ENCODE measurements at regions not wholly inside any gene's neighbourhood (a gene's known extent, or its start where the extent isn't known, plus 50 kb on each side); places are given as distances from the start of the nearest gene placed in this dataset.

DNA sequence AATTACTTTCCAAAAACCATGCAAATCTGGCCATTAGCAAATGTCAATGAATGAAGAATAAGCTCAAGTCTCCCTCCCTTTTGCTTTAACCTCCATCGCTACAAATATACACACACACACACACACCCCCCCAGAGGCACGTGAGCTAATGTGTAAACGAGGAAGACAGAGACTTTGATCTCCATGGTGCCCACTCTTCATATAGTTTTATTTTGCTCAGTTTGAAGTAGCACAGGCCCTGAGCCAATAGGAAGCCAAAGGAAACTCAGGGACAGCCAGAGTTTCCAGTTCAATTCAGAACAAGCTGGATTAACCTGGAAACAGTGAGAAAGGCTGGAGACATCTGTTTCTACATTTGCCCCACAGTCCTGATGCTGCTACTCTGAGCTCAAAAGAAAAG is 248.4 kb upstream of the MEIS1 start:
- TF ChIP-seq, protein P1, sequence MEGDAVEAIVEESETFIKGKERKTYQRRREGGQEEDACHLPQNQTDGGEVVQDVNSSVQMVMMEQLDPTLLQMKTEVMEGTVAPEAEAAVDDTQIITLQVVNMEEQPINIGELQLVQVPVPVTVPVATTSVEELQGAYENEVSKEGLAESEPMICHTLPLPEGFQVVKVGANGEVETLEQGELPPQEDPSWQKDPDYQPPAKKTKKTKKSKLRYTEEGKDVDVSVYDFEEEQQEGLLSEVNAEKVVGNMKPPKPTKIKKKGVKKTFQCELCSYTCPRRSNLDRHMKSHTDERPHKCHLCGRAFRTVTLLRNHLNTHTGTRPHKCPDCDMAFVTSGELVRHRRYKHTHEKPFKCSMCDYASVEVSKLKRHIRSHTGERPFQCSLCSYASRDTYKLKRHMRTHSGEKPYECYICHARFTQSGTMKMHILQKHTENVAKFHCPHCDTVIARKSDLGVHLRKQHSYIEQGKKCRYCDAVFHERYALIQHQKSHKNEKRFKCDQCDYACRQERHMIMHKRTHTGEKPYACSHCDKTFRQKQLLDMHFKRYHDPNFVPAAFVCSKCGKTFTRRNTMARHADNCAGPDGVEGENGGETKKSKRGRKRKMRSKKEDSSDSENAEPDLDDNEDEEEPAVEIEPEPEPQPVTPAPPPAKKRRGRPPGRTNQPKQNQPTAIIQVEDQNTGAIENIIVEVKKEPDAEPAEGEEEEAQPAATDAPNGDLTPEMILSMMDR (IDR thresholded peaks at IDR 0.05; ENCODE audit: borderline replicate concordance, extremely low read depth, low read length, poor library complexity, severe bottlenecking): no peak
- no peak for TF ChIP-seq EZH2 (IDR thresholded peaks at IDR 0.05; ENCODE audit: borderline replicate concordance, low read depth, low read length, severe bottlenecking)
